ENCODE measurements at regions not wholly inside any gene's neighbourhood (a gene's known extent, or its start where the extent isn't known, plus 50 kb on each side); places are given as distances from the start of the nearest gene placed in this dataset.

DNA sequence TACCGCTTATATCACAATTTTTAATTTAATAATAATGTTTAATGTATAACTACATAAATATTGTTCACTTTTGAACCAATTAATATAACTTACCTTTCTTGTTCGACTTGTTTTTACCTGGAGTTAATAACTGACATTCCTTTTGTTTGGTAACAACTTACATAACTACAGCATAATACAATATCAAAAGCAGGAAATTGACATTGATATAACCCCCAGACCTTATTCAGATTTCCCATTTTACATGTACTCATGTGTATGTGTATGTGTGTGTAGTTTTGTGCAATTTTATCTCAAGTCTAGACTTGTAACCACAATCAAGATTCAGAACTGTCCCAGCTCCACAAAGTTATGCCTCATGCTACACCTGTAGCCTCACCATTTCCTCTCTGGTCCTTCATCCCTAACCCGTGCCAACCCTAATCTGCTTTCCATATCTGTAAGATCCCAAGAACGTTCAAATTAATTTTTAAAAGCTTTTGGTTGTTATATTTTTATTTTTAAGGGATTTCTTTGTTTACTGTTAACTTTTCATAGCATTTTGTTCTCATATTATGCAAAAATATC is 190.6 kb downstream of the MANEA start:
- TF ChIP-seq, protein P1, sequence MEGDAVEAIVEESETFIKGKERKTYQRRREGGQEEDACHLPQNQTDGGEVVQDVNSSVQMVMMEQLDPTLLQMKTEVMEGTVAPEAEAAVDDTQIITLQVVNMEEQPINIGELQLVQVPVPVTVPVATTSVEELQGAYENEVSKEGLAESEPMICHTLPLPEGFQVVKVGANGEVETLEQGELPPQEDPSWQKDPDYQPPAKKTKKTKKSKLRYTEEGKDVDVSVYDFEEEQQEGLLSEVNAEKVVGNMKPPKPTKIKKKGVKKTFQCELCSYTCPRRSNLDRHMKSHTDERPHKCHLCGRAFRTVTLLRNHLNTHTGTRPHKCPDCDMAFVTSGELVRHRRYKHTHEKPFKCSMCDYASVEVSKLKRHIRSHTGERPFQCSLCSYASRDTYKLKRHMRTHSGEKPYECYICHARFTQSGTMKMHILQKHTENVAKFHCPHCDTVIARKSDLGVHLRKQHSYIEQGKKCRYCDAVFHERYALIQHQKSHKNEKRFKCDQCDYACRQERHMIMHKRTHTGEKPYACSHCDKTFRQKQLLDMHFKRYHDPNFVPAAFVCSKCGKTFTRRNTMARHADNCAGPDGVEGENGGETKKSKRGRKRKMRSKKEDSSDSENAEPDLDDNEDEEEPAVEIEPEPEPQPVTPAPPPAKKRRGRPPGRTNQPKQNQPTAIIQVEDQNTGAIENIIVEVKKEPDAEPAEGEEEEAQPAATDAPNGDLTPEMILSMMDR (IDR thresholded peaks at IDR 0.05; ENCODE audit: low read depth, low read length, missing control alignments) = no peak
- no peak overlapping the region for H3K4me3 ChIP-seq (ENCODE audit: low read depth, low read length)
- DNase-seq (ENCODE audit: low read depth) = no peak

DNA sequence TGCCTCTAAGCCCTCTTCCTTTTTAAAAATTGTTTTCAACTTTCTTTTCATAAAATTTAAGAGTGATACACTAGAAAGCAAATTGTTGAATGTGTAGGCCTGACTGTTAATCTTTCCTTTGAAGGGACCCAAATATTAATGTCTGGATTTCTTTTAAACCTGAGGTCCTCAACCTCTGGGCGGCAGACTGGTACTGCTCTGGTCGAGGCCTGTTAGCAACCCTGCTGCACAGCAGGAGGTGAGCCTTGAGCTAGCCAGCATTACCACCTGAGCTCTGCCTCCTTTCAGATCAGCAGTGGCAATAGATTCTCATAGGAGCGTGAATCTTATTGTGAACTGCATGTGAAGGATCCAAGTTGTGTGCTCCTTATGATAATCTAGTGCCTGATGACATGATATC is 191.2 kb downstream of the MANEA start:
- TF ChIP-seq, protein P1 (IDR thresholded peaks at IDR 0.05; ENCODE audit: low read depth, low read length, missing control alignments) = peak; percentile 9
- DNase-seq (ENCODE audit: low read depth) = no peak
- no peak overlapping the region for H3K4me3 ChIP-seq (ENCODE audit: low read depth, low read length)

DNA sequence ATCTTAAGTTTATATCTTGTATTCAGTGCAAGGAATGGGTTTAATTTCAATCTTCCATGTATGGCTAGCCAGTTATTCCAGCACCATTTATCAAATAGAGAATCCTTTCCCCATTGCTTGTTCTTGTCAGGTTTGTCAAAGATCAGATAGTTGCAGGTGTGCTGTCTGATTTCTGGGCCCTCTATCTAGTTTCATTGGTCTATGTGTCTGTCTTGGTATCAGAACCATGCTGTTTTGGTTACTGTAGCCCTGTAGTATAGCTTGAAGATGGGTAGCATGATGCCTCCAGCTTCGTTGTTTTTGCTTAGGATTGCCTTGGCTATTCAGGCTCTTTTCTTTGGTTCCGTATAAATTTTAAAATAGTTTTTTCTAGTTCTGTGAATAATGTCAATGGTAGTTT is 200.0 kb downstream of the MANEA start:
- TF ChIP-seq, protein P1 (IDR thresholded peaks at IDR 0.05; ENCODE audit: low read depth, low read length, missing control alignments) = no peak
- no peak for DNase-seq (ENCODE audit: low read depth)
- H3K4me3 ChIP-seq (ENCODE audit: low read depth, low read length) = no peak overlapping the region

DNA sequence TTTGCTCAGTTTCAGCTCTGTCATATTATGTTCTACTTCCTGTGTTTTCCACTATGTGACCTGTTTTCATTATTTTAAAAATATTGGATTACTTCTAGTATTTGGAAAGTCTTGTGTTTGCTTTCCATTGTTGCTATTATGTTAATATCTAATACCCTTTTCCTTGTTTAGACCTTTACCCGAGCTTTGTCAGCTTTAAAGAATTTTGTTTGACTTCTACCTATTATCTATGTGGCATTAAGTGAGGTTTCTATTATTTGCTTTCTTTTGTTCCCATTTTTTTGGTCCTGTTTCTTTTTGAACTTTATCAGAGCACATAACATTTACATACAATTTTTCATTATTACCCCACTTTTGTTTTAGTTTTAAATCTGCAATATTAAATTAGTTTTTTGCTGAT is 202.7 kb downstream of the MANEA start:
- TF ChIP-seq, protein P1 (IDR thresholded peaks at IDR 0.05; ENCODE audit: low read depth, low read length, missing control alignments) = no peak
- DNase-seq (ENCODE audit: low read depth) = no peak
- no peak overlapping the region for H3K4me3 ChIP-seq (ENCODE audit: low read depth, low read length)

DNA sequence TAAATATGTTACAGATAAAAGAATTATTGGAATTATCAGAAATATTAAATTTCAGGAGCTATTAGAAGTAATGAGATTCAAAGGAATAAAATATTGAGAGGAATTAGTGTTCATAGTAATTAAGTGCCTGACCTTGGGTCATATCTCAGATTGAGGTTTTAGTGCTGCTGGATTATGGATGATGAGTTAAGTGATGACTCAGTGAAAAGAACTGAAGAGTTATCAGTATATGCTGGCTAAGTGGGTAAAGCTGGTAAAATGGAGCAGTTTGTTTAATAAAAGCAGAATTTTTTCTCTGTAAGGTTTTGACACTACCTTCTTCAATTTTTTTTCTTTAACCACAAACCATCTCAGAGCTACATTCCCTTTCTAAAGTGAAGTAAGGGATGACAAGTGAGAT is 206.7 kb downstream of the MANEA start:
- TF ChIP-seq, protein P1 (IDR thresholded peaks at IDR 0.05; ENCODE audit: low read depth, low read length, missing control alignments) = no peak
- no peak for DNase-seq (ENCODE audit: low read depth)
- H3K4me3 ChIP-seq (ENCODE audit: low read depth, low read length) = no peak overlapping the region

DNA sequence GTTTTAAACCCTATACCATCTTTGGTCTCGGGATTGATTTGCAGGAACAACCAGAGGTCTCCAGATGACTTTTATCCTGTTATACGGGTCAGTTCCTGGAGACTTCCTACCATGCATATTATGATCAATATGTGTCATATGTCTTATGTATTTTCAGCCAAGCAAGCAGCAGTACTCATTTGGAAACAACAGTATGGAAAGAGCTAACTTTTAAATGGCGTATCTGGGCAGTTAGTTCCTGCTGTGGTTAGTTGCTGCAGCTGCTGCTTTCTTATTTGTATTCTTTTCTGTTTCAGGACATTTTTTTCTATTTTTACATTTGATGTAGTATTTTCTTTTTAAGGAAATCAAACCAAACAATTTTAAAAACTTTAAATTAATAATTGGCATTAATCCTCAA is 207.5 kb downstream of the MANEA start:
- TF ChIP-seq, protein P1 (IDR thresholded peaks at IDR 0.05; ENCODE audit: low read depth, low read length, missing control alignments) = no peak
- no peak for DNase-seq (ENCODE audit: low read depth)
- H3K4me3 ChIP-seq (ENCODE audit: low read depth, low read length) = no peak overlapping the region

DNA sequence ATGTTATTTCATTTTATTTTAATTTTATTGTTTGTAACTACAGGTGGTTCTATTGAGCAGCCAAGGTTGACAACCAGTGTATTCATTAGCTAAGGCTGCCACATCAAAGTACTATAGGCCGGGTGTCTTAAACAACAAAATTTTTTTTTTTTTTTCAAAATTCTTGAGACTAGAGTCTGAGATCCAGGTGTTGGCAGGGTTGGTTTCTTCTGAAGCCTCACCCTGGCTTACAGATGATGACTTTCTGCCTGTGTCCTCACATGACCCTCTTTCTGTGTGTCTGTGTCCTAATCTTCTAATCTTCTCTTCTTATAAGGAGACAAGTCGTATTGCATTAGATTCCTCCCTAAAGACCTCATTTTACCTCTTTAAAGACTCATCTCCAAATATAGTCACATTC is 208.4 kb downstream of the MANEA start:
- DNase-seq (ENCODE audit: low read depth) = no peak
- TF ChIP-seq, protein P1 (IDR thresholded peaks at IDR 0.05; ENCODE audit: low read depth, low read length, missing control alignments) = no peak
- H3K4me3 ChIP-seq (ENCODE audit: low read depth, low read length) = no peak overlapping the region

Measured in GM12864 (cell line).